Neutrophil (primary cell): ENCODE measurements at regions not wholly inside any gene's neighbourhood (a gene's known extent, or its start where the extent isn't known, plus 50 kb on each side); places are given as distances from the start of the nearest gene placed in this dataset.

Experiments used
- H3K27ac ChIP-seq: fragments of 200-600 bp; sonication (generic); 2 replicates; pipeline ENCODE4 v1.5.1; 2016; ENCODE audit warnings: mild to moderate bottlenecking, moderate library complexity
- H3K27me3 ChIP-seq: fragments of 200-600 bp; sonication (generic); 2 replicates; pipeline ENCODE4 v1.6.0; 2016; ENCODE audit warnings: mild to moderate bottlenecking
- H3K36me3 ChIP-seq: fragments of 200-600 bp; sonication (generic); 2 replicates; pipeline ENCODE4 v1.5.1; 2017
- H3K4me1 ChIP-seq, 2 experiments: fragments of 200-600 bp in 1 of 2; sonication (generic) in 1 of 2; 1 replicate in 1 of 2; 2 replicates in 1 of 2; pipeline versions ENCODE4 v1.5.1 to v1.6.1; 2013 to 2016; ENCODE audit warnings: low read depth in 1 of 2, low read length in 1 of 2, mild to moderate bottlenecking in 1 of 2, moderate library complexity in 1 of 2; ENCODE audit not compliant: control insufficient read depth in 1 of 2, insufficient read depth in 1 of 2
- H3K4me3 ChIP-seq, 2 experiments: fragments of 200-600 bp in 1 of 2; sonication (generic) in 1 of 2; 1 replicate in 1 of 2; 2 replicates in 1 of 2; pipeline ENCODE4 v1.5.1; 2013 to 2016; ENCODE audit warnings: low read depth in 1 of 2, low read length in 1 of 2, mild to moderate bottlenecking in 1 of 2, moderate library complexity in 1 of 2
- H3K9me3 ChIP-seq: fragments of 200-600 bp; sonication (generic); 2 replicates; pipeline ENCODE4 v1.5.1; 2016
- TF ChIP-seq, protein P1 (sequence below): fragments of 200-600 bp; sonication (generic); IDR thresholded peaks from 2 replicates; pipeline ENCODE4 v1.5.1; 2016; ENCODE audit warnings: antibody characterized with exemption

DNA sequence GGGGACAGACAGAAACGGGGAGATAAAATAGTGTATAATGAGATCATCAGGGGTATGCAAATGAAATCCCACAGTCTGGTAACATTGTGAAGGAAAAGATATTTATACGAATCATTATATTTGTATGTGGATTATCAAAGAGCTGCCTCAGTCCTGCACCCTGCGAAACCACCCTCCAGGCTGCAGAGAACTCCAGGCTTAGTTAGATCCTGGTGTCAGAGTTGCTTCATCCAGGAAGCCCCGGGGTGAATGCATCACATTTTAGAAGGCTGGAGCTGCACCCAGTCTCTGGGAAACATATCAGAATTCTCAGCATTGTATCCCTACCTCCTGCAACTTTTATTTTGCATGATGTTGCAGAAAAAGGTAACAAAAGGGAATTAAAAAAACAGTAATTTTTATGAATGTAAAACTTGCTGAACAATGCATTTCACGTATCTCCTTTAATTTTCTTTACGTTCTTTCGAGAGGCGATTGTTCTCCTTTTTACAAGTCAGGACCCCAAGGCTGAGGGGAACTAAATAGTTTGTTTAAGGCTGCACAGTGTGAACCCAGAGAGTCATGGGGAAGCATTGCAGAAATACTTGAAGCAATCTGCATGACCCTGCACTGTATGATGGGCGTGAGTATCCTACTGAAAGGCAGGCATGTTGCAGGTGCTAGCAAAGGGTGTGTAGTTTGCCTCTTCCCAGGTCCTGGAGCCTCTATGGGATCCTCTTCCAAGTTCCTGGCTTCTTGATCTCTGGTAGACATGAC lies 299.5 kb upstream of the CLNK start:
- no peaks in the 10 kb centered on the region for H3K36me3 ChIP-seq
- no peak overlapping the region for H3K4me3 ChIP-seq
- no peaks in the 10 kb centered on the region for H3K9me3 ChIP-seq
- H3K27me3 ChIP-seq = no peaks in the 10 kb centered on the region
- TF ChIP-seq, protein P1, sequence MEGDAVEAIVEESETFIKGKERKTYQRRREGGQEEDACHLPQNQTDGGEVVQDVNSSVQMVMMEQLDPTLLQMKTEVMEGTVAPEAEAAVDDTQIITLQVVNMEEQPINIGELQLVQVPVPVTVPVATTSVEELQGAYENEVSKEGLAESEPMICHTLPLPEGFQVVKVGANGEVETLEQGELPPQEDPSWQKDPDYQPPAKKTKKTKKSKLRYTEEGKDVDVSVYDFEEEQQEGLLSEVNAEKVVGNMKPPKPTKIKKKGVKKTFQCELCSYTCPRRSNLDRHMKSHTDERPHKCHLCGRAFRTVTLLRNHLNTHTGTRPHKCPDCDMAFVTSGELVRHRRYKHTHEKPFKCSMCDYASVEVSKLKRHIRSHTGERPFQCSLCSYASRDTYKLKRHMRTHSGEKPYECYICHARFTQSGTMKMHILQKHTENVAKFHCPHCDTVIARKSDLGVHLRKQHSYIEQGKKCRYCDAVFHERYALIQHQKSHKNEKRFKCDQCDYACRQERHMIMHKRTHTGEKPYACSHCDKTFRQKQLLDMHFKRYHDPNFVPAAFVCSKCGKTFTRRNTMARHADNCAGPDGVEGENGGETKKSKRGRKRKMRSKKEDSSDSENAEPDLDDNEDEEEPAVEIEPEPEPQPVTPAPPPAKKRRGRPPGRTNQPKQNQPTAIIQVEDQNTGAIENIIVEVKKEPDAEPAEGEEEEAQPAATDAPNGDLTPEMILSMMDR = no peak
- no peak overlapping the region for H3K27ac ChIP-seq
- H3K4me1 ChIP-seq = no peaks in the 10 kb centered on the region

DNA sequence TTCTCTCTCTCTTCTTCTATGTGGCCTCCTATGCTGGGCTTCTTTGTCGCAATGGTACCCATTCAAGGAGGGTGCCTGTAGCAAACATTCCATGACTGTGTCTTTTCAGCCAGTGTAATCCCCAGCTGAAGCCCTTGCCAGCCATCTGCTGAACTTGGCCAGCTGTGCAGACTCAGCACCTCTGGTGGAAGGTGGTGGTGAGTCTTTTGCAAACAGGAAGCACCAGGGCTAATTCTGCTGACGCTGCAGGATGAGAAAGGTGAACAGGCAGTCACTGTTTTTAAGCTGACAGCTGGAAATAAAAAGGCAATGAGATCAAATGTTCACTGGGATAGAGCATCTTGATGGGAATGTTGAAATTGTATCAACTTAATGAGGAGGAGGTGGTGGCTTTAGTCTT lies 298.7 kb upstream of the CLNK start:
- H3K36me3 ChIP-seq = no peaks in the 10 kb centered on the region
- H3K4me3 ChIP-seq = no peak overlapping the region
- H3K4me1 ChIP-seq = no peaks in the 10 kb centered on the region
- no peaks in the 10 kb centered on the region for H3K9me3 ChIP-seq
- TF ChIP-seq, protein P1 = no peak
- no peak overlapping the region for H3K27ac ChIP-seq
- no peaks in the 10 kb centered on the region for H3K27me3 ChIP-seq

DNA sequence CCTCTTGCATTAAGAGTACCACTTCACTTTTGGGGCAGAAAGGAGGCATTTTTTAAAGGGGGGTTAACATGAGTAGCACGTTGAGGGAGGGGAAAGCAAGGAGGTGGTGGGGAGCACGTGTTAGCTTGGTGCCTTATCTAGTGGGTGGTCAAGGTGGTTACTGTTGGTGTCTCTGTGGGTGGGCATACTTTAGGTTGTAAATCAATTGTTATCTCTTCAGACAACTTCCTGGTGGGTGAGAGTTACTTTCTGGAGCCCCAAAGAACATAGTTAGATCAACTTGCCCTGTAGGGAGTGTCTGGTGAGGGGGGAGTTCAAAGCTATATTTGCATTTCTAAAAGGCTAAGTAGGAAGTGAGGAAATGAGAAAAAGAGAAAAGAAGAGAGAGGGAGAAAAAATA lies 297.7 kb upstream of the CLNK start:
- H3K4me1 ChIP-seq = no peaks in the 10 kb centered on the region
- no peaks in the 10 kb centered on the region for H3K9me3 ChIP-seq
- no peak overlapping the region for H3K4me3 ChIP-seq
- TF ChIP-seq, protein P1 = no peak
- H3K36me3 ChIP-seq = no peaks in the 10 kb centered on the region
- no peak overlapping the region for H3K27ac ChIP-seq
- no peaks in the 10 kb centered on the region for H3K27me3 ChIP-seq

DNA sequence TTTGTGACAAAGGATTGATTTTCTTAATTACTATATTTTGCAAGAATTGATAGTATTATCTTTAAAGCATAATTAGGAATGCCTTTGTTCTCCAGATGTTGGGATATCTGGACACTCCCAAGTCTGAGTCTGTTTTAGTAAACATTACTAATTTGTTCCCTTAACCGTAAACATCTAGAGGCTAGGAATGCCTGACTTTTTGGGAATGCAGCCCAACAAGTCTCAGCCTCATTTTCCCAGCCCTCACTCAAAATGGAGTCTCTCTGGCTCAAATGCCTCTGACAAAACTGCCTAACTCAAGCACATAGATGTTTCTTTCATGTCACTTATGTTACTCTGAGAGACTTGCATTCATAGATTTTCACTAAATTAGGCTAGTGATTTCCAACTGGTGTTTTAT lies 297.0 kb upstream of the CLNK start:
- H3K36me3 ChIP-seq = no peaks in the 10 kb centered on the region
- H3K4me1 ChIP-seq = no peaks in the 10 kb centered on the region
- no peaks in the 10 kb centered on the region for H3K9me3 ChIP-seq
- no peak overlapping the region for H3K4me3 ChIP-seq
- H3K27me3 ChIP-seq = no peaks in the 10 kb centered on the region
- TF ChIP-seq, protein P1 = no peak
- no peak overlapping the region for H3K27ac ChIP-seq

DNA sequence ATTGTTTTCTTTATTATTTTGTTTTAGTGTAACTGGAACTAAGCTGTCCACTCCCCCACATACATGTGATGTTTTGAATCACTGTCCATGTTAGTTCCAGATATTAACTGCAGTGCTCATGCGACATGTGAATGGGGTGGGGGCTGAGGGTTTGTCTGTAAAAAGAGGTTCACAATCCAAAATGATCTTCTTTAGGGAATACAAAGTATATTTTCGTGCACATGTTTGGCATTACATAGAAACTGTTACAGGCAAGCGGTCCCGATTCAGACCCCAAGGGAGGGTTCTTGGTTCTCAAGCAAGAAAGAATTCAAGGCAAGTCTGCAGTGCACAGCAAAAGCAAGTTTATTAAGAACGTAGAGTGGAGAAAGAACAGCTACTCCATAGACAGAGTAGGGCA lies 296.5 kb upstream of the CLNK start:
- no peaks in the 10 kb centered on the region for H3K9me3 ChIP-seq
- H3K36me3 ChIP-seq = no peaks in the 10 kb centered on the region
- H3K4me1 ChIP-seq = no peaks in the 10 kb centered on the region
- TF ChIP-seq, protein P1 = no peak
- no peak overlapping the region for H3K27ac ChIP-seq
- no peaks in the 10 kb centered on the region for H3K27me3 ChIP-seq
- no peak overlapping the region for H3K4me3 ChIP-seq
